NCI-H526 treated with DMSO at 0.1 percent for 48 hours (cell line): ENCODE measurements at regions not wholly inside any gene's neighbourhood (a gene's known extent, or its start where the extent isn't known, plus 50 kb on each side); places are given as distances from the start of the nearest gene placed in this dataset.
"Not testable (repeated sequence)": the region's sequence is repeated elsewhere in the genome, so short reads cannot be mapped to it uniquely, and the experiment has no call there.

ENCODE experiments used
- DNase-seq: peaks from one replicate; lab custom pipeline; 2025; lab: John Stamatoyannopoulos, UW

DNA sequence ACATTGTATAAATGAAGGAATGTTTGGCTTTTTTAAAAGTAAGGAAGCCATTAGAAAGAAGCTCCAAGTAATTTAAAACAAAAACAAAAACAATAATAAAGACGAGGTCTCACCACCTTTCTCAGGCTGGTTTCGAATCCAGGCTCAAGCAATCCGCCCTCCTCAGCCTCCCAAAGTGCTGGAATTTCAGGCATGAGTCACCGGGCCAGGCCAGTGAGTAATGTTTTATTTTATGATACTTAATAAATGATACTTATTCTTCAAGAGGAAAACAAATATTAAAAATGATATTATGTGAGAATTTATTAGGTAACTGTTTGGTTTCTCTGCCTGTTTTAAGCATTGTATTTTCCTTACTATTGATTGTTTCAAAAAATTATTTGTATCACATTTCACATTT lies 201.4 kb upstream of the BRINP3 start:
- no peak for DNase-seq

DNA sequence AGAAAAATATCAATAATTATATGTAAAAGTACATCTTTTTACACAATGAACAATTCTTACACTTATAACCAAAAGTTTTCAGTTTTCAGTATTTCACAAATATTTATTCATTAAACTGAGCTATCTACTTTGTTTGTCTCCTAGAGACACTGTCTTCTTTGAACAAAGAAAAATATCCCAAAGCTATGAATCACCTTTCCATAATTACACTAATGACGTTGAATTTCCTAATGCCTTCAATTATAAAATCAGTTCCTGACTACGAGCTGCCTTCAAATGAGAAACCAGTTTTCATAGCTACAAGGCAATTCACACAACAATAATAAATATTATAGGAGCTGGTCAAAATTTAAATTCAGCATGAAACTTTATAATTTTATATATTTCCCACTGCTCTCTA lies 201.8 kb upstream of the BRINP3 start:
- DNase-seq: no peak

DNA sequence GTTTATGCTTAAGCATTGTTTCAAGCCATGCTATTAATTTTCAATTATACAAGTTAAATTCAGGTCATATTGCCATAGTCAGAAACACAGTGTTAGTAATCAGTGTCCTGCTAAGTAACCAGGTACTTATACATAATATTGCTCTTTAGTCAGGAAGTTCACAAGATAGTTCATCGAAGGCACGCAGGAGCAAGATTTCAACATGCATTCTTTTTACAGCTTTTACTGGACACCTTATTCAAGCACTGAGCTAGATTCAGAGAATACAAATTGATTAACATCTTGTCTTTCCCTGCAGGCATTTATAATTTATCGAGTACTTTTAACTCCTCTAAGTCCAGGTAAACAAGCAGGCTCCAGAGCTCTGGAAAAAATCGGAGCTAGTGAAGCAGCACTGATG lies 202.3 kb upstream of the BRINP3 start:
- DNase-seq: no peak

GRCh38 chr1:190685676-190686075 lies 208.0 kb upstream of the BRINP3 start:
- no peak for DNase-seq

GRCh38 chr1:190688096-190688495 lies 210.4 kb upstream of the BRINP3 start:
- DNase-seq: no peak

DNA sequence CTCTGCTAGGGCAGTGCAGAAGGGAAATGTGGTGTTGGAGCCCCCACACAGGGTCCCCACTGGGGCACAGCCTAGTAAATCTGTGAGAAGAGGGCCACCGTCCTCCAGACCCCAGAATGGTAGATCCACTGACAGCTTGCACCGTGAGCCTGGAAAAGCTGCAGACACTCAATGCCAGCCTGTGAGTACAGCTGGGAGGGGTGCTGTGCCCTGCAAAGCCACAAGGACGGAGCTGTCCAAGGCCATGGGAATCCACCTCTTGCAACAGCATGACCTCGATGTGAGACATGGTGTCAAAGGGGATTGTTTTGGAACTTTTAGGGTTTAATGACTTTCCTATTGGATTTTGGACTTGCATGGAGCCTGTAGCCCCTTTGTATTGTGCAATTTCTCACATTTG lies 220.8 kb upstream of the BRINP3 start:
- not testable (repeated sequence) for DNase-seq

GRCh38 chr1:190699165-190699564 lies 221.5 kb upstream of the BRINP3 start:
- DNase-seq: no peak

DNA sequence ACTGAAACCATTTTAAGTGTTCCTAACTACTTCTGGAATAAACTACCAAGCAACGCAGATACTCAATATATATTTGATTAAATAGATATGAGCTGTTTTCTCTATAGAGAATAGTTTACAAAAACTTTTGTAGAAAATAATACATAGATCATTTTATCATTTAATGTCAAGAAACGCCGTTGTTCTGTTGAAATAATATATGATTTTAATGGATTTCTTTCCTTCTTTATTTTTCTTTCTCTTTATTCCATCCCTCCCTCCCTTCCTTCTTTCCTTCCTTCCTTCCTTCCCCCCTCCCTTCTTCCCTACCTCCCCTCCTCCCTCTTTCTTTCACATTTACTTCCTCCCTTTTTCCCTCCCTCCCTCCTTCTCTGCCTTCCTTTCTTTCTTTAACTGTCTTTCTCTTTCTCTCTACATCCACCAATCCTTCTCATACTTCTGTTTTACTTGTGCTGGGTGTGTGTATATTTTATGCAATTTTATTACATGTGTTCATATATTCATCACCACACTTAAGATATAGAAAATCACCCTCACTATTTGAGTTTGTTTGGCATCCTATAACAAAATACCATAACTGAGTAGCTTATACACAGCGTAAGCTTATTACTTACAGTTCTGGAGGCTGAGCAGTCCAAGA lies 230.9 kb upstream of the BRINP3 start:
- DNase-seq: no peak

DNA sequence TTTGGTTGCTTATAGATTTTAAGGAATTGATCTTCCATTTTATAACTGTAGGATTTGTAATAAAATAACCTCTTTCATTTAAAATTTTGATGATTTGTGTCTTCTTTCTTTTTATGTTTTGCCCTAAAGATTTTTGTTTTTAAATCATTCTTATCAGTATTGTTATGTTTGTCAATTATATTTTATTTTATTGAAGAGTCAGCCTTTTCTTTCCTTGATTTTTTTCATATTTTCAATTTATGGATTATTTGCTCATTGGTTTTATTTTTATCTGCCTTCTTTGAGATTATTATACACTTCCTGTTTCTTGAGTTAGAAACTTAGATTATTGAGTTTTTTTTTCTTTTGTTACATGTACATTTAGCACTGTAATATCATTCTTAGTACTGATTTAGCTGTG lies 233.4 kb upstream of the BRINP3 start:
- no peak for DNase-seq

- no peak for DNase-seq
Observed at GRCh38 chr1:190717055-190717454, 239.4 kb upstream of the BRINP3 start.

DNA sequence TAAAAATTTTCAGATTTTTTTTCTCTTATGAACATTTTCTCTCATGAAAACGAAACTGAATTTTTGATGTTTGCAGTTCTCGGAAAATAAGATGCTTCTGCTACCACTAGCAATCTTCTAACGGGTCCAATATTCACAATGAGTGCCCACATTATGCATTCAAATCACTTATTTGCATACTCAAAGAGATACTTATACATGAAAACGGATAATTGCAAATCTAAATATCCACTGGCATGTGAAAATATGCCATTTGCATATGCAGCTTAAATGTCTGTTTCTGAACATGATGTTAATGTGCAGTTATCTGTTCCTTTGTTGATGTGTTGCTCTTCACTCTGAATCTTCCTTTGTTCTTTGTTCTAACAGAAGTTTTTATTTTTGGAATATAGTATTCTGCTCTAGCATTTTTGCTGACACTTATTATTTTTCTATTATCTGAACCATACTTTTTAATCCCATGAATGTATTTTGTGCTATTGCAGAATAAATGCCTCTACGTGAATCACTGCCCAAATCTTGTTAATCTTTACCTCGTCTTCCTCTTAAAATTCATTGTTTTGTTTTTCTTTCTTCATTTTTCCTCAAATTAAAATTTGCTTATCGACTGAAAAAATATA lies 259.4 kb upstream of the BRINP3 start:
- DNase-seq: peak; percentile 78

DNA sequence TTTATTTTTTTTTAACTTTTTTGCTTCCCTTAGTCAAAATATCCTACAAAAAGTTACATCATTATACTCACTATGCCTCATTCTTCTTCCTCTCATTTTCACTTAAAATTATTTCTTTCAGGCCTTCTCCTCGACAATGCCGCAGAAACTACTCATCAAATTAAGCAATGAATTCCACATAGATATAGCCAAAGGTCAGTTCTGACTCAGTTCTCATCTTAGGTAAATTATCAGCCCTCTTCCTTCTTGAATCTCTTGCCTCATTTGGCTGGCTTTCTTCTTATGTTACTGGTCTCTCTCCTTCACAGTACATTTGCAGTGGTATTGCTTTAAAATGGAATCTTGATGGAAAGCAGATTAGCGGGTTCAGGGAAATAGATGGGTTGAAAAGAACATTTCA lies 260.7 kb upstream of the BRINP3 start:
- DNase-seq: no peak

DNA sequence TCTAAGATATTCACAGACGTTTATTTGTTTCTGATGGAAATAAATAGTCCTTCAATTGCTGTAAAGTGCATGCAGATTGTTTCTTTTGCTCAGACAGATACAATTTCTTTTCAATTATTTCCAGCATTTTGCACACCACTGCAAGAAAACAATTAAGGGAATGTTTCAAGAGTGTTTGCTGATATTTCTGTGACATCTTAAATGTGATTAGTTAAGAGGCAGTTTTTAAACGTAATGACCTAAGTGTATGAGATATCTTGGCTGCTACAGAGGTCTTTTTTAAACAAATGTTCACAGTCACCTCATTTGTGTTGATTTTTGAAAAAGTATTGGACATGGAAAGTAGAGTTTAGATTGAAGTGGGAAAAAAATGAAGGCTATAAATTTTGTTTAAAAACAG lies 262.3 kb upstream of the BRINP3 start:
- DNase-seq: no peak

DNA sequence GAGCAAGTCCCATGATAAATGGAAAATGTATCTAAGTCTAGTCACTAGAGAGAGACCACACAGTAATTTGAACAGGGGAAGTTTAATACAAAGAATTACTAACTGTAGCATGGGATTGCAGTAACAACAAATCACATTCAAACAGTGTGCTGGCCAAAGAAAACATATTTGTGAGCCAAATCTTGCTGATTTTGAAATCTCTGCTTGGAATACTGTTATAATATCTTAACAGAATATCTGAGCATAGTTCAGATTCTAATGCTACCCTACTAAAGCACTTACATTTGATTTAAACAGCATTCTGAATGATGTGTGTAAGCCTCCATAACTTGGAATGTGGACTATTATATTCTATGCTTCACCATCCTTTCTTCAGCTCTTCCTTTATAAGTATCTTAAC lies 270.0 kb upstream of the BRINP3 start:
- DNase-seq: no peak

DNA sequence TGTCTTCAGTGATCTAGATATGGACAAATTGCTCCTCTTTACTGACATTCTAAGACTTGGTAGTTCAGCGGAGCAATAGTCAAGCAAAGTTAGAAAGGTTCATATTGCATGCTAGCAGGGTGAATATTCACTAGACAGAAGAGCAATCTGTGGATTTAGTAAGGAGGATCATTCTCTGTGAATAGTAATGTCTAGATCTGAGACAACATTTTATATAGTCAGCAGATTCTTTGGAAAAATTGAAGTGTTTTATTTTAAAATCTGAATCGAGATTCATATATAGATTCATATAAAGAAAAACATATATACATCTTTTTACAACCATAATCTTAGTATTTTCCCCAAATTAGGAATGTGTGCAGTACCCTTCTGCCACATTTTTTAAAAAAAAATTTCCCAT lies 274.5 kb upstream of the BRINP3 start:
- DNase-seq: no peak

DNA sequence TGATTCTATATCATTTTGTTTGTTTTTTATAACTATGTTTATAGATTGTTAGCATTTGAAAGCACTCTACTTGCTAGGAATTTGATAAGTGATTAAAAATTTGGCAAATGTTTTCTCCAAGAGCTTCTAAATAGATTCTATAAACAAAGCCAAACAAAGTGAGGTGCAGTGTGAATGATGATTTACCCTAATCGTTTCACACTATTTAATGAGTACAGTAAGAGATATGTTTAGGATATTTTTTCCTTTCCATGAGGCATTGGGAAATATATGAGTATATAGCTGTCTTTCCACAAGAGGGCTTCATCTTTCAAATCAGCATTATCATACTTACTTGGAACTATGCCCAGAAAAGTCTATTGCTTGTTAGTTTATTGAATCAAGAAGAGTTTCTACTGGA lies 277.0 kb upstream of the BRINP3 start:
- peak; percentile 26 for DNase-seq

GRCh38 chr1:190759807-190760206 lies 282.1 kb upstream of the BRINP3 start:
- DNase-seq: no peak

DNA sequence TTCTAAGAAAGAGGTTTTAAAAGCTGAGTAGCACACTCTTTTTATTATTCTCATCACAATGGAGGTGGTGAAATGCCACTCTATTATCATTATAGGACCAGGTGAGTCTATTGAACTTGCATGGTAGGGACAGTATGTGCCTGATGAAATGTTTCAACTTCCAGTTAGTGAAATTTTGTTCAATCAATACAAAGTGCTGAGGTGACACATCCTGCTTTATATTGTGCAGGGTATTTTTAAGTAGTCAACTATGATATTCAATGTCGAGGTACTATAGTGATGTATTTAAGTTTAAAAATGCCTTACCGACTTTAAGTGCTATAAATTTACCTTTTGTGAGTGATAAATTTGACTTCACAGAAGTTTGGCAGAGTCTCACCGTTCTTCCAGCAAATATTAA lies 284.7 kb upstream of the BRINP3 start:
- no peak for DNase-seq

- no peak for DNase-seq
Observed at GRCh38 chr1:190792873-190793272, 315.2 kb upstream of the BRINP3 start.

DNA sequence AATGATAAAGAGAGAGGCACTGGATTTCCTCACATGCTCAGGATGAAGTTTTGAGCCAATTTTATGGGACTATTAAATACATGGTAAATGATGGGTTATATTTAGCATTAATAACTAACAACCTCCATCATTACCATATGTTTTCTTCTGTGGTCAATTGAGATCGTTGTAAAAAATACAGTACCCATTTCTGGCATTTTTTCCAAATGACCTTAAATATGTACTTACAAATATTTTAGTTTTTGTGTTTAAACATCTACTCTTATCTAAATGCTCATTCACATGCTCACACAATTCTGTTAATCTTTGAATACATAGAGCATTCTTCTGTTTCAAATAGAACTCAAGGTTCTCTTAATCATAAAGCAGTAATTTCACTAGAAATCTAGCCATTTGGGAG lies 330.0 kb upstream of the BRINP3 start:
- no peak for DNase-seq

GRCh38 chr1:190808035-190808434 lies 330.4 kb upstream of the BRINP3 start:
- no peak for DNase-seq

- DNase-seq: no peak
Observed at GRCh38 chr1:190809312-190809711, 331.6 kb upstream of the BRINP3 start.

GRCh38 chr1:190812996-190813395 lies 335.3 kb upstream of the BRINP3 start:
- no peak for DNase-seq

GRCh38 chr1:190832511-190832910 lies 354.8 kb upstream of the BRINP3 start:
- DNase-seq: no peak
